Pancreas (tissue), 10 donors: ENCODE measurements at regions not wholly inside any gene's neighbourhood (a gene's known extent, or its start where the extent isn't known, plus 50 kb on each side); places are given as distances from the start of the nearest gene placed in this dataset.
A peak's percentile ranks its signal among the peaks of the same experiment; 100 is the strongest.

ENCODE experiments used
- ATAC-seq, 4 donors: fragments of 200-7000 bp; cut with Tn5 transposase; one replicate each; pipeline versions ENCODE4 v1.8.0 to v1.9.1; 2020; ENCODE audit warnings: mild to moderate bottlenecking in 4 of 4, moderate library complexity in 4 of 4
- DNase-seq, 6 donors: peaks; one replicate each; pipeline ENCODE4 v3.0.0-alpha.2; 2020
- FAIRE-seq: peaks from 2 replicates; lab custom pipeline; 2012; peaks lifted over from hg19 to GRCh38; lab: Jason Lieb, UNC
- H3K27ac ChIP-seq, 4 donors: fragments of 200-600 bp; sonication (generic); 1 replicate in 3 of 4; 2 replicates in 1 of 4; pipeline versions ENCODE4 v1.5.0 to v1.8.0; 2020
- H3K27me3 ChIP-seq, 4 donors: fragments of 200-600 bp; one replicate each; pipeline ENCODE4 v1.8.0; 2021
- H3K36me3 ChIP-seq, 3 donors: fragments of 200-600 bp; sonication (generic) in 1 of 3; one replicate each; pipeline versions ENCODE4 v1.5.0 to v1.8.0; 2020 to 2021
- H3K4me1 ChIP-seq, 3 donors: fragments of 200-600 bp; one replicate each; pipeline ENCODE4 v1.8.0; 2021
- H3K4me3 ChIP-seq, 4 donors: fragments of 200-600 bp; sonication (generic) in 2 of 4; one replicate each; pipeline versions ENCODE4 v1.5.0 to v1.8.0; 2020 to 2021
- H3K9me3 ChIP-seq, 4 donors: fragments of 200-600 bp; one replicate each; pipeline ENCODE4 v1.8.0; 2021
- CTCF ChIP-seq, 4 donors: fragments of 200-600 bp; sonication (generic) in 3 of 4; IDR thresholded peaks; one replicate each; pipeline versions ENCODE4 v1.5.0 to v1.8.0; 2021; ENCODE audit warnings: antibody characterized with exemption in 4 of 4
- WGBS, 2 donors: extraction: QIAGEN DNeasy Blood & Tissue Kit; methylation state at CpG; one replicate each; pipeline ENCODE4 v1.1.7; 2013; 5-methylcytosine and 5-hydroxymethylcytosine counted together
- intact Hi-C, 3 donors: fragments of 100-400 bp; cut with DNase I; formaldehyde crosslinking; loops; one replicate each; pipeline versions ENCODE4 v1.11.1 to v1.14.2; 2022
- donor health status: healthy with polysubstance abuse.
- donor health status: DM: no; HTN: no; CAD: no; lungs with moderate emphysema.
- donor health status: DM: no; HTN: no; CAD: no.
- donor health status: control.
- donor health status: control.
- donor health status: Bipolar disorder and iron deficiency.
- donor health status: DM: yes; HTN: yes; CAD: no.
- donor health status: DM: no; HTN: no; CAD: no.
- donor health status: DM: no; HTN: no; CAD: no.
- donor health status: DM: yes; HTN: yes; CAD: no.

- intact Hi-C loops: no loop called here
- H3K36me3 ChIP-seq: no peaks in the 10 kb centered on the region
- ATAC-seq (peak in 2 of 4 donors; percentile 34 to 54), FAIRE-seq (peak; percentile 39), DNase-seq (no peak)
- no peak overlapping the region for H3K27ac ChIP-seq
- H3K27me3 ChIP-seq: no peaks in the 10 kb centered on the region
- H3K9me3 ChIP-seq: no peaks in the 10 kb centered on the region
- WGBS, 2 donors: 23 to 29% methylated on average over 1 of the region's 1 CpG
- no peak overlapping the region for H3K4me3 ChIP-seq
- TF ChIP-seq CTCF (IDR thresholded peaks at IDR 0.05): no peak
- H3K4me1 ChIP-seq: no peaks in the 10 kb centered on the region
Measured at GRCh38 chr4:126051689-126052424, 737.1 kb downstream of the FAT4 start.

- Histone ChIP-seq H3K36me3 (no peaks in the 10 kb centered on the region), H3K9me3 (no peaks in the 10 kb centered on the region), H3K27me3 (no peaks in the 10 kb centered on the region), H3K4me3 (no peak overlapping the region), H3K27ac (no peak overlapping the region), H3K4me1 (no peaks in the 10 kb centered on the region)
- FAIRE-seq (no peak), DNase-seq (no peak), ATAC-seq (no peak)
- 36 to 45% methylated on average over 2 of the region's 2 CpGs for WGBS, 2 donors
- no peak for TF ChIP-seq CTCF (IDR thresholded peaks at IDR 0.05)
- intact Hi-C loops: no loop called here
Measured at GRCh38 chr4:126056116-126056650, 741.4 kb downstream of the FAT4 start.

- no peaks in the 10 kb centered on the region for H3K4me1 ChIP-seq
- no peak overlapping the region for H3K4me3 ChIP-seq
- ATAC-seq (no peak), DNase-seq (no peak), FAIRE-seq (no peak)
- no peaks in the 10 kb centered on the region for H3K36me3 ChIP-seq
- H3K27ac ChIP-seq: no peak overlapping the region
- intact Hi-C loops: no loop called here
- TF ChIP-seq CTCF (IDR thresholded peaks at IDR 0.05): no peak
- H3K9me3 ChIP-seq: no peaks in the 10 kb centered on the region
- no peaks in the 10 kb centered on the region for H3K27me3 ChIP-seq
Measured at GRCh38 chr4:126057371-126057770, 742.6 kb downstream of the FAT4 start.

GRCh38 chr4:126058596-126058995 is 743.8 kb downstream of the FAT4 start:
- no peaks in the 10 kb centered on the region for H3K27me3 ChIP-seq
- WGBS, 2 donors: 89 to 93% methylated on average over 2 of the region's 2 CpGs
- H3K4me1 ChIP-seq: no peaks in the 10 kb centered on the region
- no peak for TF ChIP-seq CTCF (IDR thresholded peaks at IDR 0.05)
- FAIRE-seq (no peak), ATAC-seq (no peak), DNase-seq (no peak)
- no peak overlapping the region for H3K27ac ChIP-seq
- no peak overlapping the region for H3K4me3 ChIP-seq
- H3K36me3 ChIP-seq: no peaks in the 10 kb centered on the region
- H3K9me3 ChIP-seq: no peaks in the 10 kb centered on the region
- intact Hi-C loops: no loop called here

GRCh38 chr4:126061655-126062054 is 746.9 kb downstream of the FAT4 start:
- DNase-seq (no peak), FAIRE-seq (no peak), ATAC-seq (no peak)
- no peak for TF ChIP-seq CTCF (IDR thresholded peaks at IDR 0.05)
- Histone ChIP-seq H3K27me3 (no peaks in the 10 kb centered on the region), H3K4me1 (no peaks in the 10 kb centered on the region), H3K36me3 (no peaks in the 10 kb centered on the region), H3K27ac (no peak overlapping the region), H3K4me3 (no peak overlapping the region), H3K9me3 (no peaks in the 10 kb centered on the region)
- WGBS, 2 donors: 73 to 88% methylated on average over 4 of the region's 4 CpGs
- intact Hi-C loops: no loop called here
